Hindlimb muscle (tissue), 1 donor: ENCODE measurements at regions not wholly inside any gene's neighbourhood (a gene's known extent, or its start where the extent isn't known, plus 50 kb on each side); places are given as distances from the start of the nearest gene placed in this dataset.
A peak's percentile ranks its signal among the peaks of the same experiment; 100 is the strongest.

Experiments used
- DNase-seq: peaks from one replicate; pipeline ENCODE4 v3.0.0-alpha.2; 2013

DNA sequence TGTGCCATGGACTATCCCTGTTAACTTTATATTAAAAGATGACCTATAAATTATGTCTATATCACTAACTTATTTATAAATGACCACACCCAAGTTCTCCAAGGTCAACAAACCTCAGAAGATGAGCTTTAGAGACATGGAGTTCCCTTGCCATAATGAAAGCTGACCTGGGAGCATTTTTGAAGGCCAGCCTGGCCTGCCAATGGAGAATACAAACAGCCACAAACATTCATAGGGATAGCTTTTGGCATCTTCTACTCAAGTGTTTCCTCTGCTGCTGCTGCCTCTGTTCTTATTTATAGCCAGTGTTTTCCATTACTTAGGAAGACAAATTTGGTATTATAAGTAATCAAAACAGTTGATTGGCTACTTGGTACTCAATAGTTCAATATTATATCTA lies 117.3 kb upstream of the ADAMTS19 start:
- DNase-seq, result no peak

DNA sequence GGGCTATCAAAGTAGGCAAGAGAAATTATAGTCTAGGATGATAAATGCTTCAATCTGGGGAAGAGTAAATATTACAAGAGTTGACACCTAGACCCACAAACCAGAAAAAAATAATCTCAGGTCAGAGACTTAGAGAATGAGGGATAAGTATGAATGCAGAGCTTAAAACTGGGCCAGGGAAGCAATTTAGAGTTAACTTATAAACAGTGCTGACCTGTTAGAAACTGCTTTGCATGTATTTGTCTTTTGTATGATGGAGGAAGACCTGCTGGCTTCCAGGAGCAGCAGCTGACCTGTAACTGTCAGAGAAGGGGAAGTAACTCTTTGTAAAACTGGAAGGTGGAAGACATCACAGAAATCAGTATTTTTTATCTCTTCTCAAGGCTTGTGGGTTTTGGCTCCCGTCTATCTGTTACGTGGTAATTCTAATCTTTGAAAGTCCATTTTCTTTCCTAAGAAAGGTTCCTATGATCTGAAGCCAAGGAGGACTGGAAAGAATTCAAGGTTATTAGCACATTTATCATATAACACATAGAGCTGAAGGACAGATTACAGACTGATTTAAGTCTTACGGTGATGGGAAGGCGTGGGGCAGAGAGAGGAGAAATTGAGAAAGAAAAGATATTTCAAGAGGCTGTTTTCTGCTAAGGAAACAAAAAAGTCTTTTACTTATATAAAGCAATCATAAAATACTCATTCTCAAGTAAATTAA lies 114.7 kb upstream of the ADAMTS19 start:
- no peak for DNase-seq

DNA sequence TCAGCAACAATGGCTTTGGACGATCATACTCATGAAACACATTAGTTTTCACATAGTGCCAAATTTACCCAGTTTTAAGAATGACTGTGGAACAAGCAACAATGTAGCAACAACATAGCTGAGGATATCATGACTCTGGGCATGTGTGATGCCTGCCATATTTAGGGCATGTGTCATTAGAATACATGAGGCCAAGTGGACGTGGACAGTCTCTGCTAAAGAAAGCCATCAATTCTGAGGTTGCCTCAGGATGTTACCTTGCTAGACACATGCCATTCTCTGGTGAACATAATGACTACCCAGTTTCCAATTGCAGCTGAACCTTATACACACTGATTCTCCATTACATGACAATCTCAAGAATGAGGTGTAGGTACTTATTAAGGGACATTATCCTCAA lies 103.3 kb upstream of the ADAMTS19 start:
- DNase-seq, result no peak

DNA sequence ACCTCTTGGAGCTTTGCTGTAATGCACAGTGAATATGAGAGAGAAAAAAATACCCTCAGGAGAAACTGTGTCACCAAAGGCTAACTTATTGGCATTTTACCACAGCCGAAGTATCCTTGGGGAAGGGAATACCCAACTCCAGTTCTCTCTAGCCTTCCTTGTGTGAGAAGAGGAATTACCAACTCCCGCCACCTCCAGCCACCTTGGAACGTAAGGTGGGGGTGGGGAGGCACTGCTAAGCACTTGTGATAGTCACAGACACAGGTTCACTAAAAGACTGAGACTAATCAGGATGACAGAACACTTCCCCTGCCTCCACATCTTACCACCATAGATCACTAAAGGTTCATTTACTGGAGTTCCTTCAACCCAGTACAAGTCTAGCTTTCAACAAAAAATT lies 102.0 kb upstream of the ADAMTS19 start:
- DNase-seq, result no peak

DNA sequence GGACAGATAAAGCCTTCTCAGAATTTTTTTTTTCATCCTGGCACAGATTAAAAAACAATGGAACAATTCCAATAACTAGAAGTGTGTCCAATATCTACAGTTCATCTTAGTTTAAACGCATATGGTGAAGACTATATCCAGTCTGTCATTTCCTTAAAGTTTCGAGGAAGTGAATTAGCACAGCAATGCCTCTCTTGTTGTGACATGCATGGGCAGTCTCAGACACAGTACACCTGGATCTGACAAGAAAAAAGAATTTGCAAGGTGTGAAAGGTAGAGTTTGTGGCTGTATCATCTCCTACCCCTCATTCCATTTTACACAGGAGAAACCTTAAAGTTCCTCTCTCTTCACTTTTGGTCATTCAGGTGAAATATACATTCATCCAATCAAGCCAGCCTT lies 100.6 kb upstream of the ADAMTS19 start:
- no peak for DNase-seq

DNA sequence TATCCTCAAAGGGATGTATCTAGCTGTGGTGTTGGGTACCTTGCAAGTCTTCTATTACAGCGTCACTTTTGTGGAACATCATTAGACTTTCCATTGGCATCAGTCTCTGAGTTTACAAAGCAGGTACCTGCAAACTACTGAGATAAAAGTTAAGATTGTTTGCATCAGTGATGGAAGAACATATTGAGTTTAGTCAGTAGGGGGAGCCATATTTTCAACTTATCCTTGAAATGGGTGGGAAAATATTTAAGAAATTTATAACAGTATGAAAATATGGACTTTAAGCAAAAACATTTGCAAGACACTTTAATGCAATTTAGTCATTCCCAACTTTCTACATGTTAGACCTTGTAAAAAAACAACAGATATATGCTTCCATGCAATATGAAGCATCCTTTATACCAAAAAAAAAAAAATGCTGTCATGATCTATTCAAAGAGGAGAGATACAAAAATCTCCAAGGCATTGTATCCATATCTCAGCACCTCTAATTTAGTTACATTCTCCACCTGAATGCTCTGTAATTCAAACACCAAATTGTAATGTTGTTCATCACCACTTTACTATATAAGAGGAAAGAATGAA lies 98.6 kb upstream of the ADAMTS19 start:
- DNase-seq, result no peak

DNA sequence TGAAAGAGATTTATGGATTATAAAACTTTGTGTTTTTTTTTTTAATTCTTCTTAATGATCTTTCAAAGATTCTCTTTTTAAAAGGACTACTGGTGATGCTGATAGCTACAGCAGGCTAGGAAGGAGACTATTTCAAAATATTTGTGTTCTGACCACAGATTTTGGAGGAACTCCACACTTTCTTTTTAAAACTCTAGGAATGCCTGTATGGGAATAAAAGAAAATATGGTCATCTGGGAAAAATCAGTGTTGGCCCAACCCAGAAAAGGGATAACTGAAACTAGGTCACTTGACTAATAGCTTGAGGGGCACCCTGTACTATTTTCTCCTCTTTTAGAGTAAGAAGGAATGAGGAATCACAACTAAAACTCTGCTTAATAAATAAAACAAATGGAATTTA lies 97.6 kb upstream of the ADAMTS19 start:
- DNase-seq, result peak; percentile 28

DNA sequence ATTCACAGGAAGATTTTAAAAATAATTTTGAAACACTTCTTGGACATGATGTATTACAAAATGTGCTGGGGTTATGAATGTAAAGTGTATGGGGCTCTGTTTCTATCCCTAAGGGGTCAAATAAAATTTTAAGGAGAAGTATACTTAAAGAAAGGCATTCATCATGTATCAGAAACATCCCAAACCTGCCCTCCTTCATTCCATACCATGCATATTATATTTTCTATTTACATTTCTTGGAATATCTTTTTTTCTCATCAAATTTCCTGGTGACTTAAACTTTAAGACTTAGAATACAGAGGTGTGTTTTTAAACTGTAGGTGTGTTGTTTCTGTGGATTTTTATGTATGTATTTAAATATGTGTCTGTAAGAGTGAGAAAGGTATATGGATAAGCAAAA lies 96.1 kb upstream of the ADAMTS19 start:
- DNase-seq, result no peak

DNA sequence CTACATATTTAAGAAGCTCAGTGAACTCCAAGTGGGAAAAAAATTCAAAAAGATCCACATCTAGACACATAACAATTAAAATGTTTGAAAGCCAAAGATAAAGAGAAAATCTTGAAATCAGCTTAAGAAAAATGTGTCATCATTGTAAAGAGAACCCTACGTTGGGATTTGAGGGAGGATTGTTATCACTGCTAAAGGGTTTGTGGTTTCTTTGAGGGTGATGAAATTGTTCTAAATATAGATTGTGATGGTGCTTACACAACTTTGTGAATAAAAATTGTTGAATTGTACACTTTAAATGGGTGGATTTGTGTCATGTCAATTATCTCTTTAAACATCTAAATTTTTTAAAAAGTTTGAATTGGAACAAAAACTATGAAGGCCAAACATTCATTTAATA lies 92.2 kb upstream of the ADAMTS19 start:
- no peak for DNase-seq

DNA sequence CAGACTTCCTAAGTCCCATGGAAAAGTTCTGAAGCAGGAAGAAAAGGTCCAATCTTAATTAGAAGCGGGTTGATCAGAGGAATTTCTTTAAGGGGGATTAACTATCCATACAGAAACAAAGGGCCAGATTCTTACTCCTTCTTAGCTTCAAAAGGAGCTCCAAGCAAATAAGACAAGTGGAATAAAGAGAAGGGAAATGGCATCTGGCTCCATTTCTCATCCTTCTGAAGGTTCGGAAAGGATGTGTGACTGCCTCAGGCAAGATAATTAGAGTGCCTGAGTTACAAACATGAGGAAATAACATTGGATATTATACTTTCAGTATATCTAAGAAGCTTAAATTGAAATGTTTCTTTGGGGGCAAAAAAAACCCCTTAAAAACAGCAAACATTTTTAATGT lies 88.1 kb upstream of the ADAMTS19 start:
- DNase-seq, result no peak

DNA sequence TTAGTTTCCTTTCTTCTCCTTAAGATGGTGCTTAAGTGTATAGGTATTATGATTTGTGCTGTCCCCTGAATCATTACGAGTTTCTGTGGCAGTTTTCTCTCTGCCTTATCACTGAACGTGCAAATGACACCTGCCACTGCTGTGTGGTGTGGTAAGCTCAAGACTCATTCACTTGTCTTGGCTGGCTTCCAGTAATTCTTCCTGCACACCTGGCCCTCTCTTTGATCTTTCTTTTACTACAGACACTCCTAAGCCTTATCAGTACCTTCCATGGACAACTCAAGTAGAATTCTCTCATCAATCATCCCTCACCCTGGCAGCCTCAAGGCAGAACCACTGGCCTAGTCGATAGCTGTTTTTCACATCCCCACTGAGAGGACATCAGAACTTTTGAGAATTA lies 82.6 kb upstream of the ADAMTS19 start:
- DNase-seq, result no peak

DNA sequence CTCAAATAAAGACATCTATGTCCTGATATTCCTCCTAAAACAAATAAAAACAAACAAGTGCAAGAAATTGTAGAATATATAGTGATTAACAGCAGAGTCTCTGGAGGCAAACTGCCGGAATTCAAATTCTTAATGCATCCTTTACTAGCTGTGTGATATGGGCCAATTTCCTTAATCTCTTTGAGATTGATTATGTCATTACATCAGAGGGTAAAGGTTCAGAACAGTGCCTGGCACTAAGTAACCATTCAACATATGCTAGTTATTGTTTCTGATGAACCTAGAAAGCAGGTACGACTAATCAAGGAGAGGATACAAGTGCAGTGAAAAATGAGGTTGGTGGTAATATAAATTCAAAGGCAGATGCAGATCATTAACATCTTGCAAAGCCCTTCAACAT lies 81.1 kb upstream of the ADAMTS19 start:
- no peak for DNase-seq

DNA sequence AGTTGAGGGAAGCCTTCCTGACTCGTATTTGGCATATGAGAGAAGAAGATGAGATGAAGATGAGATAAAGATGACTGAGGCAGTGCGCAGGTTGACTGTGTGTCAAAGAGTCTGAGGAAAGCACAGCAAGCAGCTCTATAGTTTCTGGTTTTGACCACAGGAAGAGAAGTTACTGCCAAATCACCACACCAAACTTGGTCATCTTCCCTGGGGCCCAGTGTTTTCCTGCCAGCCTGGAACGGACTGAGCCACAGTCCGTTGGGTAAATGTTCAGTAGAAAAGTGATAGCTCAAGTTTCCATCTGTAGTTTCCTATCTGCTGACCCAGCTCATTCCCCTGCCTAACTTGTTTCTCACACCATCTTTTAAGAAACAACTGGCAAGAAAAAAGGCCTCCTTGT lies 80.7 kb upstream of the ADAMTS19 start:
- no peak for DNase-seq

DNA sequence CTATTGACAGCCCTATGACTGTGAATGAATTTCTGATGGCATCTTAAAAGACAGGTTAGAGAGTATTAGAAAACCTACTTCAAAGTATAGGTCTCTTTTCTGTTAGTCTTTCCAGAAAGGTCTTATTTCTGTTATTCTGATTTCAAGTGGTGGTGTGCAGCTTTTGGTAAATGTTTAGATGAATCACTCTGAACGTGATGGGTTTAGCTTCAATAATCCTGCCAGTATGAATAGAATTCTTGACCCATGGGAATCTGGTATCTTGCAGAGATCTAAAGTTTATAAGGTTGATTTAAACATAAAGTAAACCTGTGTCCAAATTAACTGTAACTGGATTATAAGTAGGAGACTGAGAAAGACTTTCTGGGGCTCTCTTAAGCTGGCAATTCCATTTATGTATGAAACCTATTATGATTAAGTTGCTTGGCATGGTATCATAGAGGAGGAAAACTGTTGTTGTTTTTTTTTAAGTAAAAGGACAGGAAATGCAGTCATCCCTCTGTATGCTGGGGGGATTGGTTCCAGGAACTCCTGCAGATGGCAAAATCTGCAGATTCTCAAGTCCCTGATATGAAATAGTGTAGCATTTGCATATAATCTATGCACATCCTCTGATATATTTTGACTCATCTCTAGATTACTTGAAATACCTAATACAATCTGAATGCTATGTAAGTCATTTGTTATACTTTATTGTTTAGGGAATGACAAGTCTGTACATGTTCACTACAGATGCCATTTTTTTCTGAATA lies 77.0 kb upstream of the ADAMTS19 start:
- no peak for DNase-seq

DNA sequence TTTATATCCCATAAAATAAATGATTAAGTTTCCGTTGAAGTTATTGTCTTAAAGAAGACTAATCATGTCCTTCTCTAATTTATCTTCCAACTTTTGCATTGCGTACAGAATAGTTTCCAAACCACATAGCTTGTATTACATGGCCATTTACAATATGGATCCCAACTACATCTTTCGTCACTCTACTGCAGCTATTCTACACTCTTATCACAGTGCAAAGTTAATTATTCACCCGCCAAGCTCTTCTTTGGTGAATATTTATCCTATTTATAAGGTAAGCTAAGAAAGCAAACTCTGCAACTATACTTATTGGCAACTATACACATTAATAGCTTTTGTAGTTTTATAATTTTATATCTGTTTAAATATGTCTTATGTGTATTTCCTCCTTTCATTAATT lies 75.9 kb upstream of the ADAMTS19 start:
- DNase-seq, result no peak

DNA sequence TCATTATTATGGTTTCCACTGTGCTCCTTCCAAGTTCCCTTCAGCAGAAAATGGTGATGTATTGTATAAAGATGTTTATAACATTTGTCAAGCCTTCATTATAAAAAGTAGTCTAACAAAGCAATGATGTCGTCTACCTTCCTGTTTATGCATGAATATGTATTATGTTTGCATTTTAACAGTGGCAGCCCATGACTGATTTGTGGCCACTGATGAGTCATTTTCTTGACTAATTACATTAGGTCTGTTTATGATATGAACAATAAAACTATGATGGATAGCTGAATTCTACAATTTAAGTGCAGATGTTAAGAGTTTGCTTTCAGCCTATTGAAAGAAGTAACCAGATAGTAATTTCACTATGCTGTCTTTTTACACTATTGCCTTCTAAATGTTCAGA lies 75.4 kb upstream of the ADAMTS19 start:
- DNase-seq, result no peak

DNA sequence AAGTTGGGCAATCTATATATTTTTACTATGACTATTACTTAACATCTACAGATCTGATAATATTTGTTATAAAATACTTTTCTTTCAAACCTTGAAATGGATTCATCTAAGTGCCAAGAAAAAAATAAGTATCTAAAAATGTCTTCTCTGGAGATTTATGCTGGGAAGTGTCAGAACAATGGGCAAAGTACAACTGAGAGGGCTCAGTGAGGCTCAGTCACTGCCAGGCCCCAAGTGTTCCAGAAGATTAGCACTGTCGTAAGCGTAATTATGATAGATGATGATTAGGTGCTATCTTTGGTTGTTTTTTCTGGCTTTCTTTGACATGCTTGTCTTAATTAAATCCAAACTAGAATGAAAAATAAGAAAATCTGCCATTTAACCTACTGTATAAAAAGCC lies 72.2 kb upstream of the ADAMTS19 start:
- no peak for DNase-seq

DNA sequence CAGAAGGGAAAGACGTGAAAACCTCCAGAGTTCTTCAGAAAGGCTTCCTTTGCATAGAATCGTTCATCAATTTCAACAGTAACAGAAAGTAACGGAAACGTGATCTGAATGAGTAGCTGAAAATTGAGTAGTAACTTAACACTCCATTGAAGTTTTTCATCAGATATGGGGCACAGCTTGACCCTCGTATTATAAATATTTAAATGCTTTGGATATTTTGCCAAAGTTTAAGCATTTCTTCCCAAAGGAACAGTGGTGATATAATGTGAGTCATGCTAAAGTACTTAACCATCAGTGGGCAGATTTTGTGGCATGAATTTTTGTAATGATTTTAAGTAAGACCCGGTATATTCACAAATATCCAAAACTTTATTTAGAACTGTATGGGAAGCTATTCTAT lies 67.4 kb upstream of the ADAMTS19 start:
- DNase-seq, result no peak

DNA sequence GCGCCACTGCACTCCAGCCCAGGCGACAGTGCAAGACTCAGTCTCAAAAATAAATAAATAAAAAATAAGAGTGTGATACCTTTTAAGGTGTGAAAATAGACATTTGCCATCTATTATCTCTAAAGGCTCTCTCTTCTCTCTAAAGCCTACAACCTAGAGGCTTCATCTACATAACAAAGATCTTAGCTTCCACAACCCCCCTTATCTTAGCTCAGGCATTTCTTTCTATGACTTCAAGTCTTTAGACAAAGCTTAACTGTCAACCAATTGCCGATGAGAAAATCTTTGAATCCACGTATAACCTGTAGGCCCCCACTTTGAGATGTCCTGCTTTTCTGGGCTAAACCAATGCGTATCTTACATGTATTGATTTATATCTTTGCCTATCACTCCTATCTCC lies 64.9 kb upstream of the ADAMTS19 start:
- DNase-seq, result no peak

DNA sequence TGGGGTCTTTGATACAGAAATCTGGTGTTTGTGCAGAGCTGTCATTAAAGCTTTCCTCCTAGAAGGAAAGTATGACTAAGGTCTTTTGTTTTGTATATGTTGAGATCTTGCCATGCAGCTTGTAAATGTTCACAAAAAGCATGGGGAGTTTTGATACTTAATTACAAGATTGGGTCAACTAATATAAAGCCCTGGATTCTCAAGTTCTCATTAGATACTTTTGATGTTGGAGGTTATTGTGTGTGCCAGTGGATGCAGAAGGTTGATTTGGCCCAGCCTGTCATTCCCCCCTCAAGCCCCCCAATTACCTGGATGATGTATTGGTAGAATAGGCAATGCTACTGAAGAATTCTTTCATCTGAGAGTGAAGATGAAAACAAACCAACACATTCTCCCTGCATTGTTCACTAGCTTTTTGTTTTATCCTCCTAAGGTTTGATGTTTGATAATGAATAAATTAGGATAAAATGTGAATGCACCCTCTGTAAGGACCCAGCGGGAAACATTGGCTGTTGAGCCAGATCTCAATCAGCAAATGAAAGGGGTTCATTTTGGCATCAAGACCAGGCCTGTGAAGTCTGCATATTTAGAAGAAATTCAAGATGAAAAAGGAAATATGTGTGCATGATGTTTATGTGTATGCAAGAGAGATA lies 61.9 kb upstream of the ADAMTS19 start:
- no peak for DNase-seq

DNA sequence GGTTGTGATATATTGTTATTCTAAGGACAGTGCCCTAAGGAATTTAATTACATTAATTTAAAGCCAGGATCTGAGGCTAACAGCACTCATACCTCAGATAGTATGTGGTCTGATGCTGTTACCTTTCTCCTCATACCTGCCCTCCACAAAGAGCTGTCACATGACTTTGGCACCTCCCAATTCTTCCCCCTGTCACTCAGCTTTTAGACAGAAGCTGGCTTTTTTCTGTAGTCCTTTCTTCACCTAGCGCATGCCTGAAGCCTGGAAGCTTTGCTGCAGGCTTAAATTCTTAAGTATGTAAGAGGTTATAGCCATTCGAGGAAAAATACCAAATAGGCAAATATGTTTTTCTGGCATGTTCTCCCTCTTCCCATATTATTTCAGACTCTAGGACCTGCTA lies 61.0 kb upstream of the ADAMTS19 start:
- DNase-seq, result no peak

DNA sequence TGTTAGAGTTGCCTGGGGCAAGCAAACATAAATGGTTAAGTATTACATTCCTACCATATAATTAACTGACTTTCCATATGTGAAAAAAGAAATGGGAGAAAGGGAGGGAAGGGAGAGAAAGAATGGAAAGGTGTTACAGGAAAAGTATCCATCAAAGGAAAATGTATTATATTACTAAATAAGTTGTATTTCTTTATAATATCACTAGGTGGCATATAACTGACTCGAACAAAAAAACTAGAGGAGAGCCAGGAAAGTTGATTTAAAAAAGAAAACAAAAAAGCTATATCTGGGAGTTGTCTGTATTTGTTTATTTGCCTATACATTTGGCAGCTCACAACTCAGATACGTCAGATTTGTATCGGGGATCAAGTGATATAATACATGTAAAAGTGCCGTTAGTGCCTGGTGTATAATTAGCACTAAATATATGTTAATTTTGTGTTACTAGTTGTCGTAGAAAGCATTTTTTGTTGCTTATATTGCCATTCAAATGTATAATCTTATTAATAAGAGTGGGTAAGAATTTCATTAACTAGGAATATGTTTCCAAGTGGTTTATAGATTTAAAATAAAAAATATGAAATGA lies 59.6 kb upstream of the ADAMTS19 start:
- peak; percentile 9 for DNase-seq

DNA sequence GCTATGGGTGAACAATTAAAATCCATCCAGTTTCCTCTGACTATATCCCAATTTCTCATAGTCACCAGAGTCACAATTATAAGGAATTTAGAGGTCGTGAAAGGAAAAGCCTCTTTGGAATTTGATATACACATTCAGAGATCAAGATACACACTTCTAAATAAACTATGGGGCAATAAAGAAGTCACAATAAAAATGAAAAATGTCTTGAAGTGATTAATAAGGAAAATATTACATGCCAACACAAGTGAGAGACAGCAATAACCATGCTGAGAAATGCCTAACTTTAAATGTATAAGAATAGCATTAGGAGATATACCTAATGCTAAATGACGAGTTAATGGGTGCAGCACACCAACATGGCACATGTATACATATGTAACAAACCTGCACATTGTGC lies 54.9 kb upstream of the ADAMTS19 start:
- DNase-seq, result no peak
